ENCODE measurements at regions not wholly inside any gene's neighbourhood (a gene's known extent, or its start where the extent isn't known, plus 50 kb on each side); places are given as distances from the start of the nearest gene placed in this dataset.

- Histone ChIP-seq H3K4me3 (no peak overlapping the region), H3K27ac (no peak overlapping the region), H3K9me3 (no peaks in the 10 kb centered on the region), H3K27me3 (replicated peaks; ENCODE audit: insufficient read depth) (no peaks in the 10 kb centered on the region), H3K36me3 (no peaks in the 10 kb centered on the region), H3K4me1 (replicated peaks) (no peaks in the 10 kb centered on the region)
- DNase-seq (ENCODE audit: low spot score) = no peak
- intact Hi-C loops (cut with DNase I) = loop anchor here (2.0 to 5.0 kb wide), 3 partner anchors 111 to 352 kb away; partner anchors contain the start of gene ARHGAP42
- TF ChIP-seq POLR2A (IDR thresholded peaks at IDR 0.05) = no peak
- no peak for TF ChIP-seq CTCF (IDR thresholded peaks at IDR 0.05)
- TF ChIP-seq POLR2AphosphoS5 (IDR thresholded peaks at IDR 0.05) = no peak
- WGBS = 52% methylated on average over 3 of the region's 3 CpGs
Observed at GRCh38 chr11:100576718-100577021, 110.4 kb upstream of the ARHGAP42 start.

DNA sequence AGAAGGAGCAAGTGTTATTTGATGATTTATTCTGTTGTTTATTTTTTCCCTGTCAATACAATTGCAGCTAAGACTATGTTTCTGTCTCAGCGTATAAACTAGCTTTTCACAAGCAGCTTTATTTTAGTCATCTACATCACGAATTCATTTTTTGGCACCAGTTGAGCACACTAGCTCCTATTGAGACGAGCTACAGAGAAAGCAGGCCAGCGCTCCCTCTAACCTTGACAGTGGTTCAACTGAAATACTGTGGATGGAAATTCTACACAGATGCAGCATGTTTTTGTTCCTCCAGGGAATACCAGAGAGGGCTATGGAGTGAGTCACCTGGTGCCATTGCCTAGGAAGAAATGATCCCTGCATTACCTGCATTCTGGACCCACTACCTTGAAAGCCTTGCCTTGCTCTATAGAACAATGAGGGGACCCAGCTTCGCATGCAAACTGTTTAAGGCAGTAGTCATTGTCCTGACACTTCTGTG is 108.2 kb upstream of the ARHGAP42 start:
- Histone ChIP-seq H3K9me3 (no peaks in the 10 kb centered on the region), H3K27ac (no peak overlapping the region), H3K27me3 (replicated peaks; ENCODE audit: insufficient read depth) (no peaks in the 10 kb centered on the region), H3K4me1 (replicated peaks) (no peaks in the 10 kb centered on the region), H3K36me3 (no peaks in the 10 kb centered on the region), H3K4me3 (no peak overlapping the region)
- TF ChIP-seq POLR2A (IDR thresholded peaks at IDR 0.05) = no peak
- TF ChIP-seq POLR2AphosphoS5 (IDR thresholded peaks at IDR 0.05) = no peak
- TF ChIP-seq CTCF (IDR thresholded peaks at IDR 0.05) = no peak
- no peak for DNase-seq (ENCODE audit: low spot score)
- WGBS = 70% methylated on average over 5 of the region's 5 CpGs
- intact Hi-C loops (cut with DNase I) = loop anchor here (5.0 kb wide), 2 partner anchors 108 to 273 kb away; partner anchors contain the start of gene ARHGAP42

DNA sequence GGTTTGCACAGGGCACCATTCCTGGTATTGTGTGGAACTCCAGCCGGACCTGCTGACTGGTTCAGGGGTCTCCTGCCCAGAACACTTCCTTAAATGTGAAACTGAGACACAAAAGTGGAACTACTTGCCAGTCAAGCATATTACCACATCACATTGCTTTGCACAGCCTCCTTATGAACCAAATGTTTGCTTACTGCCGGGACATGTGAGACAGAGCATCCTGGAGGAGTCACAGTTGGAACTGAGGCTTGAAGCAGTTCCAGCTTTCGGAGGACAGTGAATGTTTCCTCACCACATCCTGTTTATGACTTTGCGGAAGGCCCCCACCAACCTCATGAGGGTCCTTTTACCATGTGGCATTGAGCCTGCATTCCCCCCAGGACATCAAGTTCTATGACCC is 105.8 kb upstream of the ARHGAP42 start:
- WGBS = 55% methylated on average over 4 of the region's 4 CpGs
- no peak overlapping the region for H3K27ac ChIP-seq
- H3K4me1 ChIP-seq (replicated peaks) = no peaks in the 10 kb centered on the region
- intact Hi-C loops (cut with DNase I) = no loop called here
- H3K9me3 ChIP-seq = no peaks in the 10 kb centered on the region
- no peak overlapping the region for H3K4me3 ChIP-seq
- H3K36me3 ChIP-seq = no peaks in the 10 kb centered on the region
- no peaks in the 10 kb centered on the region for H3K27me3 ChIP-seq (replicated peaks; ENCODE audit: insufficient read depth)
- no peak for DNase-seq (ENCODE audit: low spot score)
- no peak for TF ChIP-seq CTCF (IDR thresholded peaks at IDR 0.05)
- no peak for TF ChIP-seq POLR2A (IDR thresholded peaks at IDR 0.05)
- peak; percentile 57 for TF ChIP-seq POLR2AphosphoS5 (IDR thresholded peaks at IDR 0.05)

GRCh38 chr11:100584201-100584985 is 102.7 kb upstream of the ARHGAP42 start:
- intact Hi-C loops (cut with DNase I) = no loop called here
- H3K9me3 ChIP-seq = no peaks in the 10 kb centered on the region
- H3K36me3 ChIP-seq = no peaks in the 10 kb centered on the region
- H3K4me3 ChIP-seq = no peak overlapping the region
- no peak for TF ChIP-seq POLR2A (IDR thresholded peaks at IDR 0.05)
- TF ChIP-seq CTCF (IDR thresholded peaks at IDR 0.05) = no peak
- TF ChIP-seq POLR2AphosphoS5 (IDR thresholded peaks at IDR 0.05) = no peak
- H3K4me1 ChIP-seq (replicated peaks) = no peaks in the 10 kb centered on the region
- H3K27me3 ChIP-seq (replicated peaks; ENCODE audit: insufficient read depth) = no peaks in the 10 kb centered on the region
- no peak for DNase-seq (ENCODE audit: low spot score)
- H3K27ac ChIP-seq = no peak overlapping the region
- WGBS = 85% methylated on average over 3 of the region's 3 CpGs

- no peak for DNase-seq (ENCODE audit: low spot score)
- Histone ChIP-seq H3K27me3 (replicated peaks; ENCODE audit: insufficient read depth) (no peaks in the 10 kb centered on the region), H3K4me3 (no peak overlapping the region), H3K4me1 (replicated peaks) (no peaks in the 10 kb centered on the region), H3K36me3 (no peaks in the 10 kb centered on the region), H3K9me3 (no peaks in the 10 kb centered on the region), H3K27ac (no peak overlapping the region)
- 73% methylated on average over 2 of the region's 2 CpGs for WGBS
- intact Hi-C loops (cut with DNase I) = no loop called here
- no peak for TF ChIP-seq POLR2AphosphoS5 (IDR thresholded peaks at IDR 0.05)
- TF ChIP-seq CTCF (IDR thresholded peaks at IDR 0.05) = no peak
- TF ChIP-seq POLR2A (IDR thresholded peaks at IDR 0.05) = no peak
Observed at GRCh38 chr11:100585728-100586127, 101.4 kb upstream of the ARHGAP42 start.

All from prostate gland (tissue), 2 donors.